ENCODE measurements at regions not wholly inside any gene's neighbourhood (a gene's known extent, or its start where the extent isn't known, plus 50 kb on each side); places are given as distances from the start of the nearest gene placed in this dataset.

DNA sequence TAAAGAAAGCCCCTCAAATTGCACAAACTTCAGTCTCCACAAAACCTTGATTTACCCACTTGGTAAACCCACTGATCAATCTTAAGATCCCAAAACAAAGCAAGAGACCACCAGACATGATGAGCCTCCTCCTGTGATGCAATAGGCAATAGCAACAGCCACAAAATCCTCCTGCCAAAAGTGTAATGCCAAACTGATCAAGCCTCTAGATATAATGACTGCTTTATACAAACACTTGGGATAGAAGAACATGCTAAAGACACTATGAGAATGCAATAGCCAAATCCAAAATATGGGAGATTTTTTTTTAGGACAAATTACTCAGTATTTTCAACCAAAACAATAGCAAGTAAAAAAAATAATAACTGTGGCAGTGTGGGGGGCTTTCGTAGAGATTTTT, 64.9 kb upstream of the PTGFRN start:
- H3K27me3 ChIP-seq (ENCODE audit: control insufficient read depth in 1 of 2, insufficient read depth in 1 of 2, low read length in 2 of 2): peaks cover 0 to 7% of the 10 kb centered on the region in 2 experiments
- H3K36me3 ChIP-seq (ENCODE audit: control insufficient read depth in 1 of 2, insufficient read depth in 2 of 2, low read depth in 1 of 2, low read length in 2 of 2): no peaks in the 10 kb centered on the region
- WGBS: 100% methylated on average over 1 of the region's 1 CpG
- H2AFZ ChIP-seq (ENCODE audit: low read depth, low read length): no peak overlapping the region
- H3K27ac ChIP-seq (ENCODE audit: low read length, poor library complexity, severe bottlenecking): no peak overlapping the region
- no peak overlapping the region for H3K23ac ChIP-seq (ENCODE audit: low read length in 2 of 2)
- no peaks in the 10 kb centered on the region for H3K9me3 ChIP-seq (ENCODE audit: control insufficient read depth, low read length)
- peaks cover 4% of the 10 kb centered on the region for H3K4me1 ChIP-seq (ENCODE audit: control insufficient read depth, insufficient read depth, low read depth, low read length)
- H2BK120ac ChIP-seq (ENCODE audit: low read depth, low read length): no peak overlapping the region
- no peak overlapping the region for H3K4ac ChIP-seq (ENCODE audit: low read depth in 1 of 2, low read length in 2 of 2)
- no peak overlapping the region for H2BK12ac ChIP-seq (ENCODE audit: low read length in 2 of 2)
- H3K9ac ChIP-seq (ENCODE audit: low read length): no peak overlapping the region
- H3K14ac ChIP-seq (ENCODE audit: low read length in 2 of 2): no peak overlapping the region
- no peak overlapping the region for H2AK5ac ChIP-seq (ENCODE audit: low read length, severe bottlenecking)
- H3K79me1 ChIP-seq (replicated peaks; ENCODE audit: low read length, poor library complexity, severe bottlenecking): no peaks in the 10 kb centered on the region
- DNase-seq: no peak
- H3K18ac ChIP-seq (ENCODE audit: low read depth in 1 of 2, low read length in 2 of 2): no peak overlapping the region
- no peak overlapping the region for H3K4me3 ChIP-seq (ENCODE audit: insufficient read depth in 1 of 2, low read depth in 1 of 2, low read length in 2 of 2)
- H2BK5ac ChIP-seq (ENCODE audit: low read depth, low read length, poor library complexity, severe bottlenecking): no peak overlapping the region
- no peak overlapping the region for H4K91ac ChIP-seq (ENCODE audit: low read length)
- H2BK15ac ChIP-seq (ENCODE audit: low read depth, poor library complexity, severe bottlenecking): no peak overlapping the region
- no peak overlapping the region for H3K4me2 ChIP-seq (ENCODE audit: low read length, poor library complexity, severe bottlenecking)
- no peak overlapping the region for H4K8ac ChIP-seq (ENCODE audit: low read length)

DNA sequence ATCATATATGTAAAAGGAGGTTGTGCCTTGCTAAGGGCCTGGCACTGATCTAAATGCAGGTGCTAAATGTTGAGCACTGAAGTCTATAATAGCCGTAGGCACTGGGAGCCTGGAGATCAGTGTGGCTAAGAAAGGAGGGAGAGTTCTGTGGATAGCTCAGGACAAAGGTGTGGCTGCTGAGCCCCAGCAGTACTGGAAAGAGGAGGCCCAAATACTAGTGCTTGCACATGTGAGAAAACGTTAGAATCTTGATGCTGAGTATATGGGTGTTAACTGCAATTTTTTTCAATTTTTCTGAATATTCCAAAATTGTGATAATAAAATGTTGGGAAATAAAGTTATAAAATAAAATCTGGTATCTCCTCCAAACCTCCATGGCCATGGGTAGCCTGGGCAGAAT, 62.5 kb upstream of the PTGFRN start:
- H4K91ac ChIP-seq (ENCODE audit: low read length): peak overlapping the region; percentile 78
- H3K23ac ChIP-seq (ENCODE audit: low read length in 2 of 2): no peak overlapping the region
- no peaks in the 10 kb centered on the region for H3K79me1 ChIP-seq (replicated peaks; ENCODE audit: low read length, poor library complexity, severe bottlenecking)
- H2BK5ac ChIP-seq (ENCODE audit: low read depth, low read length, poor library complexity, severe bottlenecking): no peak overlapping the region
- peaks cover 0 to under 1% of the 10 kb centered on the region in 2 experiments for H3K27me3 ChIP-seq (ENCODE audit: control insufficient read depth in 1 of 2, insufficient read depth in 1 of 2, low read length in 2 of 2)
- H2BK12ac ChIP-seq (ENCODE audit: low read length in 2 of 2): peak overlapping the region; percentile 65 to 69
- H3K4me2 ChIP-seq (ENCODE audit: low read length, poor library complexity, severe bottlenecking): no peak overlapping the region
- no peaks in the 10 kb centered on the region for H3K9me3 ChIP-seq (ENCODE audit: control insufficient read depth, low read length)
- no peaks in the 10 kb centered on the region for H3K36me3 ChIP-seq (ENCODE audit: control insufficient read depth in 1 of 2, insufficient read depth in 2 of 2, low read depth in 1 of 2, low read length in 2 of 2)
- peak overlapping the region; percentile 83 for H3K9ac ChIP-seq (ENCODE audit: low read length)
- peak overlapping the region; percentile 55 for H4K8ac ChIP-seq (ENCODE audit: low read length)
- peaks cover 6% of the 10 kb centered on the region for H3K4me1 ChIP-seq (ENCODE audit: control insufficient read depth, insufficient read depth, low read depth, low read length)
- H2AFZ ChIP-seq (ENCODE audit: low read depth, low read length): no peak overlapping the region
- H2AK5ac ChIP-seq (ENCODE audit: low read length, severe bottlenecking): peak overlapping the region; percentile 68
- H3K18ac ChIP-seq (ENCODE audit: low read depth in 1 of 2, low read length in 2 of 2): peak overlapping the region in 1 of 2 experiments; percentile 4
- H2BK15ac ChIP-seq (ENCODE audit: low read depth, poor library complexity, severe bottlenecking): no peak overlapping the region
- H3K14ac ChIP-seq (ENCODE audit: low read length in 2 of 2): no peak overlapping the region
- no peak overlapping the region for H2BK120ac ChIP-seq (ENCODE audit: low read depth, low read length)
- WGBS: 90% methylated on average over 2 of the region's 2 CpGs
- H3K4ac ChIP-seq (ENCODE audit: low read depth in 1 of 2, low read length in 2 of 2): peak overlapping the region in 1 of 2 experiments; percentile 22
- no peak for DNase-seq
- no peak overlapping the region for H3K27ac ChIP-seq (ENCODE audit: low read length, poor library complexity, severe bottlenecking)
- H3K4me3 ChIP-seq (ENCODE audit: insufficient read depth in 1 of 2, low read depth in 1 of 2, low read length in 2 of 2): peak overlapping the region in 1 of 2 experiments; percentile 54

DNA sequence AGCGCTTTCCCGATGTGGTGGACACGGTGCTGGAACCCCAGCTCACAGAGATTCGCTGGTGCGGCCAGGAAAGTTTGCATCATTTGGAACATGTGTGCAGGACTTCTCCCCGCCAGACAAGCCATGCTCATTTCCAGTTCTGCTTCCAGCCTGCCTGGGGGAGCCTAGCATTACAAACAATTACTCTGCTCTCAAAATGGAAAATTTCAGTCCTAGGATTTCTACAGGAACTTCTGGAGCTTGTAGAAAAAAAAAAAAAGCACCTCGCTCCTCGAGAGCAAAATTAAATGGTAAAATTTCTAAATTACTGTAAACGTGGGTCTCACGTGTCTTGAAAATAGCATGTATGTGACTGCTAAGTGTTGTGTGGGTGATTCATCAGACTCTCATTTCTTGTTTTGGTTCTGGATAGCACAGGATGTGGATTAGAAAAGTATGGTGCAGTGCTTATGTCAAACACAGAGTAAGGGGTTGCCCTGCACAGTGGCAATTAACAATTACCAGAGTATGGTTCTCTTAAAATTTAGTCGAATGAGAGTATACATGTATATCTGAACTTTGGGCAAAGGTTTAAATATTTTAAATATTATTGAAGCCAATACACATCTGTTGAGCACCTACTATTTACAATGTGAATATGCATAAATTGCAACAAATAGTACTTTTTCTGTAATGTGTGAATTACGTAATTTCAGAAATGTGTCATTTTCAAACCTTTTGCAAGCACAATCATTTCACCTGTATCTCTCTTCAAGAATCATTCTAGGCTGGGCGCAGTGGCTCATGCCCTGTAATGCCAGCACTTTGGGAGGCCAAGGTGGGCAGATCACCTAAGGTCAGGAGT, 61.8 kb upstream of the PTGFRN start:
- no peak overlapping the region for H2BK5ac ChIP-seq (ENCODE audit: low read depth, low read length, poor library complexity, severe bottlenecking)
- WGBS: 45% methylated on average over 12 of the region's 13 CpGs
- DNase-seq: peak; percentile 86
- peak overlapping the region; percentile 0 for H4K8ac ChIP-seq (ENCODE audit: low read length)
- H2AFZ ChIP-seq (ENCODE audit: low read depth, low read length): no peak overlapping the region
- no peak overlapping the region for H2BK15ac ChIP-seq (ENCODE audit: low read depth, poor library complexity, severe bottlenecking)
- H3K79me1 ChIP-seq (replicated peaks; ENCODE audit: low read length, poor library complexity, severe bottlenecking): no peaks in the 10 kb centered on the region
- peak overlapping the region in 1 of 2 experiments; percentile 22 for H3K4ac ChIP-seq (ENCODE audit: low read depth in 1 of 2, low read length in 2 of 2)
- no peak overlapping the region for H4K91ac ChIP-seq (ENCODE audit: low read length)
- no peak overlapping the region for H3K14ac ChIP-seq (ENCODE audit: low read length in 2 of 2)
- peak overlapping the region in 1 of 2 experiments; percentile 54 for H3K4me3 ChIP-seq (ENCODE audit: insufficient read depth in 1 of 2, low read depth in 1 of 2, low read length in 2 of 2)
- no peaks in the 10 kb centered on the region for H3K36me3 ChIP-seq (ENCODE audit: control insufficient read depth in 1 of 2, insufficient read depth in 2 of 2, low read depth in 1 of 2, low read length in 2 of 2)
- H3K23ac ChIP-seq (ENCODE audit: low read length in 2 of 2): no peak overlapping the region
- H3K27me3 ChIP-seq (ENCODE audit: control insufficient read depth in 1 of 2, insufficient read depth in 1 of 2, low read length in 2 of 2): peaks cover 0 to 5% of the 10 kb centered on the region in 2 experiments
- H3K27ac ChIP-seq (ENCODE audit: low read length, poor library complexity, severe bottlenecking): no peak overlapping the region
- no peak overlapping the region for H2AK5ac ChIP-seq (ENCODE audit: low read length, severe bottlenecking)
- no peak overlapping the region for H2BK120ac ChIP-seq (ENCODE audit: low read depth, low read length)
- peaks cover 12% of the 10 kb centered on the region for H3K4me1 ChIP-seq (ENCODE audit: control insufficient read depth, insufficient read depth, low read depth, low read length)
- H3K9ac ChIP-seq (ENCODE audit: low read length): peak overlapping the region; percentile 83
- H2BK12ac ChIP-seq (ENCODE audit: low read length in 2 of 2): peak overlapping the region in 1 of 2 experiments; percentile 82
- H3K9me3 ChIP-seq (ENCODE audit: control insufficient read depth, low read length): no peaks in the 10 kb centered on the region
- H3K18ac ChIP-seq (ENCODE audit: low read depth in 1 of 2, low read length in 2 of 2): peak overlapping the region in 1 of 2 experiments; percentile 86
- H3K4me2 ChIP-seq (ENCODE audit: low read length, poor library complexity, severe bottlenecking): no peak overlapping the region

DNA sequence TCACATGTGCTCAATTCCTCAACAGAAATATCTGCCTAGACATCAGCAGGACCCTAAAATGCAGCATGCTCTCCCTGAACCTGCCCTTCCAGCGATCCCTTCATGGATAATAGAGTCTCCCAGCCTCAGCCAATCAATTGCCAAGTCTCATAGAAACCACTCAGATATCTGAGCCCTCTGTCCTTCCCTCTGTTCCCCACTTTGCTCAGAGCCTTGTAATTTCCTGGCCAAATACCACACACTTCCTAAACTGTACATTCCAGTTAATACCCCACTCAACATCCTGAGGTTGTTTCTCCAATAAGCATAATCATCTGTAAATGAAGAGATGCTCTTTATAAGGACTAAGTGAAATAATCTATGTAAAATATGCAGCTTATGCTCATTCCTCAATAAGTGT, 59.3 kb upstream of the PTGFRN start:
- no peak overlapping the region for H4K91ac ChIP-seq (ENCODE audit: low read length)
- H3K27me3 ChIP-seq (ENCODE audit: control insufficient read depth in 1 of 2, insufficient read depth in 1 of 2, low read length in 2 of 2): peaks cover 0 to 5% of the 10 kb centered on the region in 2 experiments
- peaks cover 18% of the 10 kb centered on the region for H3K4me1 ChIP-seq (ENCODE audit: control insufficient read depth, insufficient read depth, low read depth, low read length)
- peak overlapping the region; percentile 19 for H2BK120ac ChIP-seq (ENCODE audit: low read depth, low read length)
- no peak overlapping the region for H3K27ac ChIP-seq (ENCODE audit: low read length, poor library complexity, severe bottlenecking)
- H3K18ac ChIP-seq (ENCODE audit: low read depth in 1 of 2, low read length in 2 of 2): peak overlapping the region in 1 of 2 experiments; percentile 16
- no peak overlapping the region for H2BK5ac ChIP-seq (ENCODE audit: low read depth, low read length, poor library complexity, severe bottlenecking)
- H3K4me2 ChIP-seq (ENCODE audit: low read length, poor library complexity, severe bottlenecking): no peak overlapping the region
- no peaks in the 10 kb centered on the region for H3K79me1 ChIP-seq (replicated peaks; ENCODE audit: low read length, poor library complexity, severe bottlenecking)
- no peaks in the 10 kb centered on the region for H3K9me3 ChIP-seq (ENCODE audit: control insufficient read depth, low read length)
- H3K36me3 ChIP-seq (ENCODE audit: control insufficient read depth in 1 of 2, insufficient read depth in 2 of 2, low read depth in 1 of 2, low read length in 2 of 2): no peaks in the 10 kb centered on the region
- 81% methylated on average over 1 of the region's 1 CpG for WGBS
- no peak overlapping the region for H3K14ac ChIP-seq (ENCODE audit: low read length in 2 of 2)
- H3K4me3 ChIP-seq (ENCODE audit: insufficient read depth in 1 of 2, low read depth in 1 of 2, low read length in 2 of 2): no peak overlapping the region
- no peak overlapping the region for H4K8ac ChIP-seq (ENCODE audit: low read length)
- no peak overlapping the region for H3K9ac ChIP-seq (ENCODE audit: low read length)
- no peak overlapping the region for H3K23ac ChIP-seq (ENCODE audit: low read length in 2 of 2)
- H2BK15ac ChIP-seq (ENCODE audit: low read depth, poor library complexity, severe bottlenecking): no peak overlapping the region
- H2BK12ac ChIP-seq (ENCODE audit: low read length in 2 of 2): no peak overlapping the region
- no peak overlapping the region for H2AFZ ChIP-seq (ENCODE audit: low read depth, low read length)
- DNase-seq: no peak
- H2AK5ac ChIP-seq (ENCODE audit: low read length, severe bottlenecking): peak overlapping the region; percentile 21
- H3K4ac ChIP-seq (ENCODE audit: low read depth in 1 of 2, low read length in 2 of 2): no peak overlapping the region

Data from mesenchymal stem cell (in vitro differentiated cells and primary cell).